GM18508 (cell line): ENCODE measurements at regions not wholly inside any gene's neighbourhood (a gene's known extent, or its start where the extent isn't known, plus 50 kb on each side); places are given as distances from the start of the nearest gene placed in this dataset.

Experiments used
- ATAC-seq: cut with Tn5 transposase; IDR thresholded peaks from one replicate; pipeline ENCODE4 v1.9.1; 2021; ENCODE audit warnings: moderate number of reproducible peaks; ENCODE audit not compliant: insufficient read depth, unreplicated experiment

- no peak for ATAC-seq
Measured at GRCh38 chr13:73462241-73462640, 403.4 kb downstream of the KLF5 start.

DNA sequence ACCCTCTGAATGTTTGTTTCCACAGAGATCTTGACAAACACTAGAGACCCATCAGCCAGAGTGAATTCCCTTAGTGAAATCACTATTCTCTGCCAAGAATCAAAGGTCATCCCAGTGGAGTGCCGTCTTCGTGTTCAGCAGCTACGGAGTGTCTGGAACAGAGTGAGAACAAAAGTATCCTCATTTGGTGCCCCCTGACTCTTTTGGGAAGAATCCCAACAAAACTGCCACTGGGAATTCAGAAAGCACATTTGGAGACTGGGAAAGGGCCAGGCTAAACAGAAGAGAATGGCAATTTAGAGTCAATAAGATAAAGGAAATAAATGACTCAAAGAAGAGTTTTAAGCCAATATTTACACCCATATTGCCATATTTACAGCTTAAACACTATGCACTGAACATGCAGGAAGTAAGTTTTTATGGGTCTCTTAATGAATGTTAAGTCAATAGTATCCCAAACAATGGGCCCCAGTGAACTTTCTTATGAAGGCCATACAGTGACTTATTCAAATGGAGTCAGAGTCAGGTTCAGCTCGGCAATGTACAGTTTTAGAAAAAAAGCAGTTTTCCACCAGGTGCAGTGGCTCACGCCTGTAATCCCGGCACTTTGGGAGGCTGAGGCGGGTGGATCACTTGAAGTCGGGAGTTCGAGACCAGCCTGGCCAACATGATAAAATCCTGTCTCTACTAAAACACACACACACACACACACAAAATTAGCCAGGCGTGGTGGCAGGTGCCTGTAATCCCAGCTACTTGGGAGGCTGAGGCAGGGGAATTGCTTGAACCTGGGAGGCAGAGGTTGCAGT is 392.6 kb downstream of the KLF5 start:
- no peak for ATAC-seq

DNA sequence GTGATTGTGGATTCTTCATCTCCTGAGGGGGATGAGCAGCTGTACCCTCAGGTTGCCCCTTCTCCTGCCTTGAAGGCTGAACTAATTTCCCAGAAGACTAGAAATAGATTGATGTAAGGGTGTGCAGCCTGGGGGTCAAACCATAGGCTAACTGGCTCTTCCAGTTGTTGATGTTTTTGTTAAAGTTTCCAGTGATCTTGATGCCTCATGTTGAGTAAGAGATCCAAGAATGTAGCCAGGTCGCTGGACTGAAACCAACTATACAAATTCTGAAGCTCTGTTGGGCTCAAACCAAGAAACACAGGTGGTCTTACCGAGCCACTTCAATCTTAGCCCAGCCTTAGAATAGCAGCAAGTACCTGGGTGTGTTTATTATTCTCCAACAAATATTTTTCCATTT is 391.8 kb downstream of the KLF5 start:
- no peak for ATAC-seq

- ATAC-seq: no peak
Measured at GRCh38 chr13:73449252-73449651, 390.4 kb downstream of the KLF5 start.

GRCh38 chr13:73440296-73440895 is 381.6 kb downstream of the KLF5 start:
- ATAC-seq: no peak

- ATAC-seq: no peak
Measured at GRCh38 chr13:73433890-73434289, 375.1 kb downstream of the KLF5 start.

DNA sequence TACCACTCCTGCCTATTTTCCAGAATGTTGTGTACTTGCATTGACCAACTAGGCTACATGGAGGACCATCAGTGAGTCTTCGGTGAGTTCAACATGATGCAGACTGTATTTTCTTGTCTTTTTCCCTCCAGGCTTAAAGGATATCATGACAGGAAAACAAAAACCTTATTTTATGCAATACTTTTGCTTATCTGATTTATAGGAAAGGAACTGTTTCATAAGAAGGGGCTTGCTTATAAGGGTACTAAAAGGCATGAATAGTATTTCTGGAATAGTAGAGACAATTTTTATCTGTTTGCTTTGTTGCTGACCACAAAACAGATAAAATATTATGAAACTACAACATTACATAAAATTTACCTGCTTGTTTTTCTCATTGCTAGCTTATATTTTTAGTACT is 374.7 kb downstream of the KLF5 start:
- ATAC-seq: no peak

DNA sequence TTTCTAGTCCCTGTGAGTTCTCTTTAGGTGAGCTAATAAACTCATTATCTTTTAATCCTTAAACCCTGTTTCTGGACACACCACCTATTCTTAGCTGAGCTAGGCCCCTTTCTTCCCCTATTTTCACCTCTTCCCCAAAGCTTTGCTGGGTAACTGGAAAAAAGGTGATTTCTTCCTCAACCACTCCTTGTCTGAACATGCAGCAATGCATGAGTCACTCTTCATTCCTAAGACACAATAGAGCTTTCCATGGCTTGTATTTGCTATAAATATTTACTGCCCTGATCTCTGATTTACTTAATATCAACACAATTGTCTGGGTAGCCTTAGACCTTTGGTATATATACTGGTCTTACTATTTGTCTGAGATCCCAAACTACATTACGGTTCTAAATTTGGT is 370.9 kb downstream of the KLF5 start:
- ATAC-seq: no peak

DNA sequence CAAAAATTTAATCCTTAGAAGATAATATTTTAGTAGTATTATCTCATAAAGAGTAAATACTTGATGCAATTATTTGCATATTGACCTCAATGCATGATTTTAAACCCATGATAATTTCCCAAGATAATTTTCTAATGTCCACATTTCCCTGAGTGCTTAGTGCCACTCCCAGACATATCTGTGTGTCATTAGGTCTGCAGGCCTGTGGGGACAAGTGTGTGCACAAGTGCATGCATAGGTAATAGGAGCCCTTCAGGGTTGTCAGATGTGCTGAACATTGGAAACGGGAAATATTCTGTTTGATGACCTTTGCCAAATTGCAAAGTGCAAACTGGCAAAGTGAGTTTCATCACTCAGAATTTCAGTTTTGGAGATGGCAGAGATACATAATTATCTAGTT is 369.9 kb downstream of the KLF5 start:
- no peak for ATAC-seq

GRCh38 chr13:73428137-73428536 is 369.3 kb downstream of the KLF5 start:
- ATAC-seq: no peak

DNA sequence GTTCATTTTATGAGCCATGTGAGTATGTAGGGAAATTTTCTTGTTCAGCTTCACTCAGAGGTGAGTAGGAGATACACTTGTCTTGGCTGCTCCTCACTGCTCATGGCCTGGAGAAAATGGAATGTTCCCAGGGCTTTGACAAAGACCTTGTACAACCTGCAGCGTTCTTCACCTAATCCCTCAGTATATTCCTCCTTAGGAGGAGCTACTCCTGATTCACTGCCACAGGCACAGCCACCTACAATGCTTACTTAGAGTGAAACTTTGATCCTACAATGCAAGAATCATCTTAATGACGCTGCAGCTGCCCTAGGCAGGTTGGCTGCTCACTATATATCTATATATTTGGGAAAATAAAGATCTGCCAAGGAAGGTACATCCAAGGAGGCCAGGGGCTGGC is 364.2 kb downstream of the KLF5 start:
- no peak for ATAC-seq

DNA sequence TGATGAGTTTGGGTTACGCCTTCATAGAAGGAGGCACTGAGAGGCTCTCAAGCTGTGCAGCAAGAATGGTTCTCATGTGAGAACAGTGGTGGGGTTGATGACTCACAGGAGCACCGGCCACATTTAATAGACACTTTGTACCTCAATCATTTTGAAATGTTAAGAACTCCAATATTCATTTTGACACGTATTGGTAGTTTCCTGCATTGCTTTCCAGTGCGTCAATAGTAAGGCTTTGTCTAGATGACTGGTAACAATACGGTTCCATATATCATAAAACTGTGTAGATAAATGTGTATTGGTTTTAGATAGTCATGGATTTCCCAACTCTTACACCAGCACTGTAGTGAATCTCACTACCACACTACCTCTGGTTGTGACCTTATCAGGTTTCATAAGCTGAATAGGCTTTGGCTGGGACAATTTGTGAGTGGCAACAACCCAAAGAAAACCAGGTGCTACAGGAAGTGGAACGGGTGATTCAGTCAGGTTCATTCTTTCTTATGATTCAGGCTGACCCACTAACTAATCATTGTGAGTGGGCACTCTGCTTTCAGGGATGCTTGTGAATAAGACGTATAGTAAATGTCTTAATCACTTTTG is 362.6 kb downstream of the KLF5 start:
- no peak for ATAC-seq

DNA sequence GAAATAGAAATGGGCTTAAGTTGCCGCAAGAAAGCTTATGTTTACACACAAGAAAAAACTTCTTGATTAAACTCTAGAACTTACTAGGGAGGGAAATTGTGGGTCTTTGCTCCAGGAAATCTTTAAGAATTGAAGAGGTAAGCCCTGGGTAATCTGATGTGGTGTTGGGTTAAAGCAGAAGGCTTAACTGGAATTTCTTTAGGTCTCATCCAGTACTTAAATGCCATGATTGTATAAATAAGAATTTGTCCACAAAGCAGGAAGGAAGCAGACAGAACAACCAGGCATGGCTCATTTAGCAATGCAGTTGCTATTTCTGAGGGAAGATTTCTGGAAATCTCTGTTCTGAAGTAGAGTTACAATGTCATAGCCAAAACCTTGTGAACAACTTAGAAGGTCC is 360.4 kb downstream of the KLF5 start:
- no peak for ATAC-seq

DNA sequence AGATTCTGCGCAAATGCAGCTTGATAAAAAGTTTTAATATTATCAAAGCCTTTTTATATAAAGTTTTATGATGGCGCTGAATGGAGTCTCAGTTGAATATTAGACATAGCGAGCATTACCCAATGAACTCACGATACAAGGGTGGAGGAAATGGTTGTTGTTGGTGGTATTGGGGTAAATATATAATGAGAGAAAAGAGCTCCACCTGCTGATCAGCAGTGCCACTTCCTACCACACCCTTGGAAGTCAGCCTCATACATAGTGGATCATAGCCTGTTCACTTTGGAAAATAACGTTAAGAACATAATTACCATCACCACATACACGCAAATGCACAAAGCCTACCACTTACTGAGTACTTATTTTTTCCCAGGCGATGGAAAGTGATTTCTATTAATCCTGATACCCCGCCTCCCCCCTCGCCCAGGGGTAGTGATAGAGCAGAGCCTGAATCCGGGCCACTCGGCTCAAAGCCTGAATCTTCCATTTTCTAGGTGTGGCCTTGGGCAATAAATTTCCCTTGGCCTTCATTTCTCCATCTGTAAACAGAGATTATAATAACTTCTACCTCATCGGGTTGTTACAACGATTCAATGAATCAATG is 358.3 kb downstream of the KLF5 start:
- ATAC-seq: no peak

DNA sequence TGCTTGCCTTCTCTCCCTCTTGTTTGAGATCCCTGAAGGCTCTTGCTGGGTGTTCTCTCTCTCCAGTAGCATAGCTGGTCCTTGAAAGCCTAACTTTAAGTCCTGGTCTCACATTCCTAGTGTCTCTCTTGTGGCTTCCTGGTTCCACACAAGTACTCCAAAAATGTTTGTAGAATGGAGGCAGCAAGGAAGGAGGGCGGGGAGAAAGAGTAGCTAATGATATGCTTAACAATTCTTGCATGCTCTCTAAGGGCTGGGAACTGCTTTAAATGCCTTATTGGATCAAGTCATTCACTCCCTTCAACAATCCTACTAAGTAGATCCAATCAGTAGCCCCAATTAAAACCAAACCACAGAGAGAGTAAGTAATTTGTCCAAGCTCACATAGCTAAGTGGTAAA is 357.3 kb downstream of the KLF5 start:
- no peak for ATAC-seq

DNA sequence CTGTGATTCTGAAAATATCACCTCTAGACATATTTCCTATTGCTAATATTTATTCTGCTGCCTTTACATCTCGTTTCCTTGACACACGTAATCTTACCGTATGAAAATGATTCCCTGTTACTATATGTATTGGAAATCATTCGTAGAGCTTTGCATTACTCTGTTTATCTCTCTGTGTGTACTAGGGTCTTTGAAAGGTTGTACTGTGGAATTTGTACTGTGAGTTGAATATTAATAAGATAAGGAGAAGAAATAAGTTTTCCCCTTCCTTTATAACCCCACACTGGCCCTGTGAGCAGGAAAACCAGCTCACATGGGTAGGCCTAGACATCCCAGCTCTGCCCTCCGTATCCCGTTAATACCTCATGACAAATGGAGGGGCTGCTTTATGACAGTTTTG is 354.9 kb downstream of the KLF5 start:
- no peak for ATAC-seq

DNA sequence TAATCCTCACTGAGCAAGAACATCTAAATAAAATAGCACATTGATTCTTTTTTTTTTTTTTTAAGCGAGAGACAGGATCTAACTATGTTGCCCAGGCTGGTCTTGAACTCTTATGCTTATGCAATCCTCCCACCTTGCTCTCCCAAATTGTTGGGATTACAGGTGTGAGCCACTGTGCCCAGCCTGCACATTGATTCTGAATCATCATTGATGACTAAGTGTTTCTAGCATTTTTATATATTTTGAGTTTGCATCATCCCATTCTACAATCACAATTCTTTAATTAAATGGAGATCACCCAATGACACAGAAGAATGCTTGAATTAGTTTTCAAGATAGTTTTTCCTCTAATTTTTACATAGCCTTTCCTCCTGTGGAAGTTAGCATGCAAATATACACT is 354.1 kb downstream of the KLF5 start:
- ATAC-seq: no peak

DNA sequence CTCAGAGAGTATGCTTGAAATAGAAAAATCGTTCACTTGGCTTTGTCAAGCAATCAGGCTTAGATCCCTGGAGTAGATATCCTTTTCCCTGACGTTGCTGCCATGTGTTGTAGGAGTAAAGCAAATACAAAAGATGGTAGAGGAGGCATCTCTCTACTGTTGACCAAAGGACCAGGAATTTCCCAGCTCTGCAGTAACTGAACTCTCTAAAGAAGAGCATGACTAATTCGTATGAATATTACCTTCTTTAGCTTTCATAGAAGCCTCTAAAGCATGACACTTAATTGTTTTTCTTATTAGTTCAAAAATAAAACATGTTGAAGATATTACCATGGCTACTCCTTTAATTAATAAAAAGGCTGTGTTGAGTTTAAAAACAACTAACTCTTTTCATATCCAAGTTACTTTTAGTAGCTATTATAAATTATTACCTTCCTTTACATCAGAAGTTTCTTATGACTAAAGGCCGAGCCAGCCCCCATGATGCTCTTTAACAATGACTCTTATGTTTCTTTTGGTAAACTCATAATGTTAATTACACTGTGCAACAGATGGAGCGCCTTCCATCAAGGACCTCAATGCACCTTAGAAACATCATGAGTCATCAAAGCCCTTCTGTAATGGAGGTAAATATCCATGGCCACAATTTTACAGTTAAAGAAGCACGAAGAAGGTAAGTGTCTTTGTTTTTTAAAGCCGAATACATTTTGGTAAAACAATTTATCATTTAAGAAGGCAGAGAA is 352.4 kb downstream of the KLF5 start:
- ATAC-seq: no peak

- no peak for ATAC-seq
Measured at GRCh38 chr13:73406454-73406853, 347.6 kb downstream of the KLF5 start.

DNA sequence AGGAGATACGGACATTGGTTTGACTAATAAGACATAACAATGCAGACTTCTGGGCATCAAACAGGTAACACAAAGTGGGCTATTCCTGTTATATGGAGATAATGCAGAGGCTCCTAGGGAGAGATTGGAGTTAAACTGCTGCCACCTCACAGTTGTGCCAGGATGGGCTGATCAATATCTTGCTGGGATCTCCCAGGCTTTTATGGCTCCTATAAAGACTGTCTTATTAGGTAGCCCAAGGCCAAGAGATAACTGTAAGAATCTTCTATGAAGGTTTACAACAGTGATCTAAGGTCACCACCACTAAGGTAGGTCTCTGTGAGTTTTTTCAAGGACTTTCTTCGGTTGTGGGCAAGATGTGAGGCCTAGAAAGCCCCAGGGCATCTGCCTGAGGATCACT is 345.8 kb downstream of the KLF5 start:
- ATAC-seq: no peak
